PC-3 (cell line): ENCODE measurements at regions not wholly inside any gene's neighbourhood (a gene's known extent, or its start where the extent isn't known, plus 50 kb on each side); places are given as distances from the start of the nearest gene placed in this dataset.

Experiments
- EZH2 ChIP-seq: fragments of 300-600 bp; sonication (generic); IDR thresholded peaks from one replicate; pipeline ENCODE4 v1.6.1; 2017; ENCODE audit warnings: antibody characterized with exemption, mild to moderate bottlenecking, low read length; ENCODE audit not compliant: unreplicated experiment
- TF ChIP-seq, protein P1 (sequence below): fragments of 300-600 bp; sonication (generic); conservative IDR thresholded peaks from 2 replicates; pipeline ENCODE4 v1.5.1; 2017; ENCODE audit warnings: antibody characterized with exemption, low read depth, mild to moderate bottlenecking, low read length

DNA sequence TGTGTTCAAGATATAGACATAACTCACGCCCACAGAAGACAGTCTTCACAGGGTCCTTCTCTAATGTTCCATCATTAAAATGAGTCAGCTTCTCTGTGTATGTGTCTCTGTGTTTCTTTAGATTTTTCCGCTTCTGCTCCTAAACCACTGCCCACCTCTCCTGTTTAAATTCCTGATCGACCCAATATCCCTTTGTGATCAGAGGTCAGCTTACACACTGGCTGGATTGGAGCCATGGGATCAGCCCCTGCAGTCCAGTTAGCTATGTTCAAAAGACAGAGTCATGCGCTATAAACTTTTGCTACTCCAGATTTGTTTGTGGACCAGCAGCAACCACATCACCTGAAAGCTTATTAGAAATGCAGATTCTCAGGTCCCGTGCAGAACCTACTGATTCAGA, 229.2 kb downstream of the C1D start:
- TF ChIP-seq, protein P1, sequence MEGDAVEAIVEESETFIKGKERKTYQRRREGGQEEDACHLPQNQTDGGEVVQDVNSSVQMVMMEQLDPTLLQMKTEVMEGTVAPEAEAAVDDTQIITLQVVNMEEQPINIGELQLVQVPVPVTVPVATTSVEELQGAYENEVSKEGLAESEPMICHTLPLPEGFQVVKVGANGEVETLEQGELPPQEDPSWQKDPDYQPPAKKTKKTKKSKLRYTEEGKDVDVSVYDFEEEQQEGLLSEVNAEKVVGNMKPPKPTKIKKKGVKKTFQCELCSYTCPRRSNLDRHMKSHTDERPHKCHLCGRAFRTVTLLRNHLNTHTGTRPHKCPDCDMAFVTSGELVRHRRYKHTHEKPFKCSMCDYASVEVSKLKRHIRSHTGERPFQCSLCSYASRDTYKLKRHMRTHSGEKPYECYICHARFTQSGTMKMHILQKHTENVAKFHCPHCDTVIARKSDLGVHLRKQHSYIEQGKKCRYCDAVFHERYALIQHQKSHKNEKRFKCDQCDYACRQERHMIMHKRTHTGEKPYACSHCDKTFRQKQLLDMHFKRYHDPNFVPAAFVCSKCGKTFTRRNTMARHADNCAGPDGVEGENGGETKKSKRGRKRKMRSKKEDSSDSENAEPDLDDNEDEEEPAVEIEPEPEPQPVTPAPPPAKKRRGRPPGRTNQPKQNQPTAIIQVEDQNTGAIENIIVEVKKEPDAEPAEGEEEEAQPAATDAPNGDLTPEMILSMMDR: no peak
- TF ChIP-seq EZH2: no peak
